HG03103 (cell line): ENCODE measurements at regions not wholly inside any gene's neighbourhood (a gene's known extent, or its start where the extent isn't known, plus 50 kb on each side); places are given as distances from the start of the nearest gene placed in this dataset.
"Not testable (repeated sequence)": the region's sequence is repeated elsewhere in the genome, so short reads cannot be mapped to it uniquely, and the experiment has no call there.

Experiments
- ATAC-seq: cut with Tn5 transposase; IDR thresholded peaks from one replicate; pipeline ENCODE4 v1.9.1; 2021; ENCODE audit warnings: low read depth; ENCODE audit not compliant: unreplicated experiment

- no peak for ATAC-seq
Measured at GRCh38 chr12:114864837-114865551, 181.0 kb upstream of the TBX3 start.

- no peak for ATAC-seq
Measured at GRCh38 chr12:114863911-114864310, 179.9 kb upstream of the TBX3 start.

DNA sequence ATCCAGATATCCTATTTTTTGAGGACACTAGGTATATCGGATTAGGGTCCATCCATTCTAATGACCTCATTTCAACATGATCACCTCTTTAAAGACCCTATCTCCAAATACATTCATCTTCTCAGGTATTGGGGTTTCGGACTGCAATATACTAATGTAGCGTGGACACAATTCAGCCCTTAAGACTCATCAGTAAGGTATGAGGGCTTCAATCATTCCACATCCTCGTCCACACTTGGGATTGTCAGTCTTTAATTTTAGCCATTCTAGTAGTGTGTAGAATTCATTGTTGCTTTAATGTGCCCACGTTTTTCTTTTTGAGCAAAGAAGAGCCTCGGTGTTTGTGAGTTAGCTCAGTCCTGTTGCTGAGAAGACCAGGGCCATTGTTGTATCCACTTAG is 177.0 kb upstream of the TBX3 start:
- no peak for ATAC-seq

GRCh38 chr12:114858388-114859146 is 174.6 kb upstream of the TBX3 start:
- ATAC-seq: no peak

- no peak for ATAC-seq
Measured at GRCh38 chr12:114855678-114856077, 171.7 kb upstream of the TBX3 start.

DNA sequence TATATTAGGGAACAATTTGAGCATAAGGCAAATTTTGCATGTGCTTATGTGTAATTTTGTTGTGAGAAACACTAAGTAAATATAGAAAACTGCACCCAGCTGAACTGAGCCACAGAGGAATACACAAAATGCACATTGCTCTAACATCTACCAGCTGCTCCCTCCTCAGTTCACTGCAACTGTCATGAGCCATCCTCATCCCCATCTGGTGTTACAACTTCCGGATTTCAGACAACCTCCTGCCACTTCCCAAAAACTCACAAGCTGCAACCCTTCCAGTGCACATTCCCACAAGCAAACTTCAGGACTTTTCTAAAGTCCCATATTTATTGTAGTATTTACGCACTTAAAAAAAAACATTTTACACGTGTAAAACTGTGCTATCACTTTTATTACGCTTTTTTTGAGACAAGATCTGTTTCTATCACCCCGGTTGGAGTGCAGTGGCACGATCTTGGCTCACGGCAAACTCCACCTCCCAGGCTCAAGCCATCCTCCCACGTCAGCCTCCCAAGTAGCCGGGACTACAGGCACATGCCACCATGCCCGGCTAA is 169.1 kb upstream of the TBX3 start:
- ATAC-seq: no peak

DNA sequence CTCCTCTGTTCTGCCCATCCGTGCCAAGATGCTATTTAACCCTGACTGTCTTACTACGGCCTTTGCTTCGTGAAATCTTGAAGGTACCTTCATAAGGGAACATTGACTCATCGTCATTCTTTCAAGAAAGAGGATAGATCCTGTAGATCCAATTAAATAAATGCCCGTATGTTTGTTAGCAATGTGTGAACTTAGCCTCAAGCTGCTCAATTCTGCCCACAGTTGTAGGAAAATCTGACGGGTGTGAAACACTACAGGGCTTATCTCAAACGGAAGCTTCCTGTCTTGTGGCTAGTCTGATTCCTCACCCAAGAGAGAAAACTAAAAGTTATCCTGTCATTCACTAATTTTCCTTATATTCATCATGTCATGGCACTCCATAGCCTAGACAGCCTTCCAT is 168.0 kb upstream of the TBX3 start:
- no peak for ATAC-seq

DNA sequence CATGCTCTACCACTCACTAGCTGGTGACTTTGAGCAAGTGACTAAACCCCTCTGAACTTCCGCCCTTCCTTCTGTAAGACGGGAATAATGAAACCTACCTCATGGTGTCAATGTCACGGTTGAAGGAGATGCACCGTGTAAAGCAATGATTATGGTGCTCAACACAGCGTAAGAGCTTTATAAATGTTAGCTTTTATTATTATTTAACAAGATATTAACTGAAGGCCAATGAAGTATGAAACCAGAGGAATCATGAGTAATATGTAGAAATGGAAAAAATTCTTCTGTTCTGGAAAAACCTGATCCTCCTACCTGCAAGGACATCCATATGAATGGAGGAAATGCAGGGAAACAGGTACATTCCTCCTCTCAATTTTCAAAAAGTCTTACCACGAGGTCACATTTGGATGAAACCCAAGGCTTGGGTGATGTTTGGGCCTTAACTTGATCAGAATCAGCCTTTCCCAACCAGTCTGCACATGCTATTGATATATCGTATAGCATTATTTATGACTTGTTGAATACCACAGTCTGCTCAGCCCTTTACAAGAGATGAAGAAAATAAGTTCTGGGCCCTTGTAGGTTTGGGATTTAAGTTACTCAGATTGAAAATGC is 166.8 kb upstream of the TBX3 start:
- ATAC-seq: no peak

DNA sequence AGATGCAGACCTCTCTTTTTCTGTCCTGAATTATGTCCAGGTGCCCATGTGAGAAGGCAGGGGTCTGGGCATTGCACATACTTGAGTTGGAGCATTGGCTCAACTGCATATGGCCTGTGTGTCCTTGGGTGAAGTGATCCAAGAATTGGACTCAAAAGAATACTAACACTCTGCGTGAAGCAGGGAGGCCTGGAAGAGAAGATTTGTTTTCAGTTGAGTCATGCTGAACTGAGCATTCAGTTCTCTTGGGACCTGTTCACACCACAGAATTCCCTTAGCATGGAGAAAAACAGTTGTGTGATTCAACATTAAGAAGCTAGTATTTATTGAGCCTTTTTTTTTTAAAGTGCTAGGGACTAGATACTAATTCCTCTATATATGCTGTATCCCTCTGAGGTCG is 164.7 kb upstream of the TBX3 start:
- no peak for ATAC-seq

GRCh38 chr12:114847441-114848035 is 163.6 kb upstream of the TBX3 start:
- no peak for ATAC-seq

DNA sequence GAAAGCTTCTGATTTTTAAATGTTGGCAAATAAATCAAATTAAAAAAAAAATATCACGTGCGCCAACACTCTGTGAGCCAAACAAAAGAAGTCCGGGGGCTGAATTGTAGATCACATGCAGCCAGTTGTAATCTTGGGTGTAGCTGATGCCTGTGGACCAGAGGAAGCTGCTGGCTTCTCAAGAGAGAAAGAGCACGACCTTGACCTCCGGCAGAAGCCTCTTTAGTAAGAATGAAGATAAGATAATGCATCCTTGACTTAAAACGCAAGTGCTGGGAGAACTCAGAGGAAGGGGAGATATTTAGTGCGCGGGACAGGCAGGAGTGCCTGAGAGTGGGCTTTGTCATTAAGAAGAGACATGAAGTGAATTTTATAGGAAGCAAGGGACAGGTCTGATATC is 162.8 kb upstream of the TBX3 start:
- no peak for ATAC-seq

- no peak for ATAC-seq
Measured at GRCh38 chr12:114841557-114842251, 157.7 kb upstream of the TBX3 start.

GRCh38 chr12:114838480-114838879 is 154.5 kb upstream of the TBX3 start:
- ATAC-seq: no peak

- ATAC-seq: no peak
Measured at GRCh38 chr12:114836609-114837008, 152.6 kb upstream of the TBX3 start.

DNA sequence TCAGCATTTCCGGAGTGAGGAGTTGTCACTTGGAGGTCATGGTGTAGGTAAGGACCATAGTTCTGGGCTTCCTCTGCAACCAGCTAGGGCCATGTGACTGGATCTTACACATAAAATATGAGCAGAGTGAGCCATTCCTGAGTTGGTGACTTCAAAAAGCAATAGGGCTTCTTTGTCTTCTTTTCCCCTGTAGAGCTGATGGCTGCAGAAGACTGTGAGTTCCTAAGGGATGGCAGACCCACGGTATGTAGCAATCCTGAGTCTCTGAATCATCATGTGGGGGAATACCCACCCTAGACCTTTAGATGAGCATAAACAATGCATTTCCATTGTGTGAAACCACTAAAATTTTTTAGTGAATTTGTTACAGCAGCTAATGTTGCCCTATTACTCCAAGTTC is 151.1 kb upstream of the TBX3 start:
- no peak for ATAC-seq

DNA sequence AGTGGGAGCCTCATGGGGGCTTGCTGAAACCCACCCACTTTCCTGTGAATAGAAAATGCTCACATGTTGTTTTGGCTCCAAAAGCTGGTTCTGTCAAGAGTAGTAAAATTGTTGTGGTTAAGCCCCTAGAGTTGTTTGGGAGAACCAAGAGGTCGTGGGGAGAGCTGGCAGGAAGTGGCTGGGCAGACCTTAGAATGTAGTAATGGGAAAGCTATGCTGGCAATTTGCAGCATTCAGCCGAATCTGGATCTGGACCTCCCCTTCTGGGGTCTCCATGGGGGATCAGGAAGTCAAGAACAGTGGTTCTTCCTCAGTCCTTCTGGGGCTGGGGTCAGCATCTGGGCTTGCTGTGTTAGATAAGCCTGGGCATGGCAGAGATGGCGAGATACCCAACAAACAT is 150.6 kb upstream of the TBX3 start:
- no peak for ATAC-seq

- ATAC-seq: no peak
Measured at GRCh38 chr12:114829833-114830232, 145.9 kb upstream of the TBX3 start.

GRCh38 chr12:114829244-114829643 is 145.3 kb upstream of the TBX3 start:
- ATAC-seq: not testable (repeated sequence)

DNA sequence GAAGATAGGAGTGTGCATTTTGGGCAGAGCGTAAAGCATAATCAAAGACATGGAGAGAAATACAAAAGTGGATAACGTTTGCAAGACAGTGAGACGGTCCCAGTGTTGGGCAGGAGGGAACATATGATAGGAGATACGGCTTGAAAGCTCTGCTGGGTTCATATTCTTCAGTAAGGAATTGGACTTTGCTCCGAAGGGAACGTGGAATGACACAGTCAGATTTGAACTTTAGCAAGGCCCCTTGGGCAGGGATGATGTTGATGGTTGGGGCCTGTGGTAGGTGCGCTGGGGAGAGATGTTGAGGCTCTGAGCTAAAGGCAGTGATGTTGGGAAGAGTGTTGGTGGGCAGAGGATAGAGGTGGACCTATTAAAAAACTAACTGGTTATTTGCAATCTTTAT is 143.5 kb upstream of the TBX3 start:
- no peak for ATAC-seq

- no peak for ATAC-seq
Measured at GRCh38 chr12:114826244-114826643, 142.3 kb upstream of the TBX3 start.

GRCh38 chr12:114823724-114824123 is 139.7 kb upstream of the TBX3 start:
- no peak for ATAC-seq
